GM12872 (cell line): ENCODE measurements at regions not wholly inside any gene's neighbourhood (a gene's known extent, or its start where the extent isn't known, plus 50 kb on each side); places are given as distances from the start of the nearest gene placed in this dataset.

ENCODE experiments used
- TF ChIP-seq, protein P1 (sequence below): IDR thresholded peaks from 3 replicates; pipeline ENCODE4 v1.5.1; 2011; ENCODE audit warnings: low read depth, mild to moderate bottlenecking, low read length, moderate library complexity; ENCODE audit not compliant: insufficient read depth

DNA sequence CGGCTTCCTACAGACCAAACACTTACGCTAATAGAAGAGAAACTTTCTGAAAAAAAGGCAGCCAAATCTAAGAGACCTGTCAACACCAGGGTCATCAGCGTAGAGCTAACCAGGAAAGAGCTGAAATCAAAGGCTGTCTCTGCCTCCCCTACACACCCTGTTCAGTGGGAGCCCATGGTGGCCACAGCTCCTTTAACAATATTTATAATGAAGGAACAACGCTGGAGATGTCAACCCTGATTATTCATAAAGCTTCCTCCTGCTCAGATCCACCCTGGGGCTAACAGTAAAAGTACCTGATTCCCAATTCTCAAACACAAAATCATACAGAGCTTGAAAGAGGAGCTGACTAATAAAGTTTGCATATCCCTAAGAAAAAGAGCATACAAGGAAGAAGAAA, 133.7 kb downstream of the ANXA2 start:
- TF ChIP-seq, protein P1, sequence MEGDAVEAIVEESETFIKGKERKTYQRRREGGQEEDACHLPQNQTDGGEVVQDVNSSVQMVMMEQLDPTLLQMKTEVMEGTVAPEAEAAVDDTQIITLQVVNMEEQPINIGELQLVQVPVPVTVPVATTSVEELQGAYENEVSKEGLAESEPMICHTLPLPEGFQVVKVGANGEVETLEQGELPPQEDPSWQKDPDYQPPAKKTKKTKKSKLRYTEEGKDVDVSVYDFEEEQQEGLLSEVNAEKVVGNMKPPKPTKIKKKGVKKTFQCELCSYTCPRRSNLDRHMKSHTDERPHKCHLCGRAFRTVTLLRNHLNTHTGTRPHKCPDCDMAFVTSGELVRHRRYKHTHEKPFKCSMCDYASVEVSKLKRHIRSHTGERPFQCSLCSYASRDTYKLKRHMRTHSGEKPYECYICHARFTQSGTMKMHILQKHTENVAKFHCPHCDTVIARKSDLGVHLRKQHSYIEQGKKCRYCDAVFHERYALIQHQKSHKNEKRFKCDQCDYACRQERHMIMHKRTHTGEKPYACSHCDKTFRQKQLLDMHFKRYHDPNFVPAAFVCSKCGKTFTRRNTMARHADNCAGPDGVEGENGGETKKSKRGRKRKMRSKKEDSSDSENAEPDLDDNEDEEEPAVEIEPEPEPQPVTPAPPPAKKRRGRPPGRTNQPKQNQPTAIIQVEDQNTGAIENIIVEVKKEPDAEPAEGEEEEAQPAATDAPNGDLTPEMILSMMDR: no peak

DNA sequence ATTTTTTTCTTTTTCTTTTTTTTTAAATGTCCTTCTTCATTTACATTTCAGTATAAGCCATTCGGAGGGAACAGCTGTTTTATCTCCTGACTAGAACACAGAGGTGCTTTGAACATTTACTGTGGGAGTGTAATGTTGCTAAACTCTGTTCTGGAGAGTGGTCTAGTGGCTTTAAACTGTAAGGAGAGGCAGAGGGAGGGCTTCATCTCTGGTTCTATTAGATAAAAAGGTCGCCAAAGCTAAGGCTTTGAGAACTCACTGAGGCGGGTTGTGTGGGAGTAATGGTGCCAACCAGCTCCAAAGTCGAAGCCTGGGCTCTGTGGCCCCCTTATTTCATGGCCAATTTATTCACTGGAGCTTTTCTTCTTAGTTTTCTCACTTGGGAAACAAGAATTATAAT, 133.2 kb downstream of the ANXA2 start:
- TF ChIP-seq, protein P1: no peak

DNA sequence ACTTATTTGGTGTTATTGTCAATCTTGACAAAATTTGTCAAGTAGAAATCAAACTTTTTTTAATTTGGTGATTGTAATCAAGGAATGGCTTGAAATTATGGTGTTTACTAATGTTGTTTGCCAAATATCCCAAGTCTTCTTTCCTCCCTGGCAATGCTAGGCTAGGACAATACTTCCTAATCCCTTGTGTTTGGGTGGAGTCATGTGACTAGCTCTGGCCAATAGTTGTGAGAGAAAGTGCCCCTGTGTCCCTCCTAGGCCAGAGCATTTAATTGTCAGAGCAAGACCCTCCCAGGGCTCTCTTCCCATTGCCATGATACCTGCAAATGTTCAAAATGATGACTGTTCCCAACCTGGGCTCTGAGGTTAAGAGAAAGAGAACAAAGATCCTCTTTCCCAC, 132.7 kb downstream of the ANXA2 start:
- TF ChIP-seq, protein P1: no peak

GRCh38 chr15:60272623-60273022, 125.2 kb downstream of the ANXA2 start:
- TF ChIP-seq, protein P1: no peak

DNA sequence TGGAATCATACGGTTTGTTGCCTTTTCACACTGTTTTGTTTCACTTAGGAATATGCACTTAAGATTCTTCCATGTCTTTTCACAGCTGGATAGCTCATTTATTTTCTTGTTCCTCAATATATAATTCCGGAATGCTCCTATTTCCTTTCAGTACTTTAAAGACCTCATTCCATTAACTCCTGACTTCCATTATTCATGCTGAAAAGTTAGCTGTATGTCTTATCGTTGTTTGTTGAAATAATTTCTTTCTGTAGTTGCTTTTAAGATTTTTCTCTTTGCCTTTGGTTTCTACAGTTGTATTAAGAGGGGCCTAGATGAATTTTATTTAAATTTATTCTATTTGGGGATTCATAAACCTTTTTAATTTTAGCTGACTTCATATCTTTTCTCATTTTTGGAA, 122.2 kb downstream of the ANXA2 start:
- TF ChIP-seq, protein P1: no peak

DNA sequence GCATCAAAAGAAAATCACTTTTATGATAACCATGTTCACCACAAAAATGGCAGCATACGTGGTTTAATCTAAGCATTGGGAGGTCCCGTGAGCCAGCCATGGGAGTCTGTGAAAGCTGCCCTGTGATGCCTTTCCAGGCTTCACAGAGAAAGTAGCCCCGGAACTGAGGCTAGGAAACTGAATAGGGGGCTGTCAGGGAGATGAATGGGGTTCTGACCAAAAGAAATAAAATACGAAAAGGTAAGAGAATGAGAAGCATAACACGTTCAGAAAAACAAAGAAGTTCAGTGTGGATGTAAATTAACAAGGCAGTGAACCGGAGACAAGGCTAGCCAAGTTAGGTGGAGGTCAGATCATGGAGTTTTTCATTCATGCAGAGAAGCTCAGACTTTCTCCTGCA, 118.9 kb downstream of the ANXA2 start:
- TF ChIP-seq, protein P1: no peak

GRCh38 chr15:60280259-60280658, 117.5 kb downstream of the ANXA2 start:
- TF ChIP-seq, protein P1: no peak

- TF ChIP-seq, protein P1: no peak
These were observed 113.8 kb downstream of the ANXA2 start for GRCh38 chr15:60283936-60284335.
